HTR-8/SVneo (cell line): ENCODE measurements at regions not wholly inside any gene's neighbourhood (a gene's known extent, or its start where the extent isn't known, plus 50 kb on each side); places are given as distances from the start of the nearest gene placed in this dataset.
"Not testable (repeated sequence)": the region's sequence is repeated elsewhere in the genome, so short reads cannot be mapped to it uniquely, and the experiment has no call there.

Experiments
- DNase-seq: peaks from one replicate; pipeline ENCODE4 v3.0.0; 2011; ENCODE audit warnings: low spot score, mixed read lengths; ENCODE audit not compliant: insufficient read length
- FAIRE-seq: peaks from 2 replicates; lab custom pipeline; 2011; peaks lifted over from hg19 to GRCh38; lab: Jason Lieb, UNC

- FAIRE-seq (no peak), DNase-seq (no peak)
These were observed 98.6 kb upstream of the PIK3R1 start for GRCh38 chr5:68116868-68117411.

- FAIRE-seq, result no peak
- DNase-seq, result no peak
These were observed 99.1 kb upstream of the PIK3R1 start for GRCh38 chr5:68116408-68116807.

- FAIRE-seq (no peak), DNase-seq (no peak)
These were observed 100.0 kb upstream of the PIK3R1 start for GRCh38 chr5:68115584-68115983.

- peak; percentile 4 for DNase-seq
- FAIRE-seq, result no peak
These were observed 101.0 kb upstream of the PIK3R1 start for GRCh38 chr5:68114378-68115040.

- no peak for FAIRE-seq
These were observed 102.9 kb upstream of the PIK3R1 start for GRCh38 chr5:68112658-68113057.

GRCh38 chr5:68110894-68111293 lies 104.7 kb upstream of the PIK3R1 start:
- DNase-seq, result no peak
- FAIRE-seq, result no peak

More at GRCh38 chr5:68112658-68113057, 102.9 kb upstream of the PIK3R1 start:
- DNase-seq, result no peak

- FAIRE-seq, result no peak
These were observed 105.3 kb upstream of the PIK3R1 start for GRCh38 chr5:68110264-68110663.

GRCh38 chr5:68104217-68104616 lies 111.3 kb upstream of the PIK3R1 start:
- not testable (repeated sequence) for FAIRE-seq, DNase-seq

More at GRCh38 chr5:68110264-68110663, 105.3 kb upstream of the PIK3R1 start:
- DNase-seq, result no peak

GRCh38 chr5:68103297-68103696 lies 112.3 kb upstream of the PIK3R1 start:
- not testable (repeated sequence) for FAIRE-seq, DNase-seq

- FAIRE-seq, result no peak
- no peak for DNase-seq
These were observed 116.2 kb upstream of the PIK3R1 start for GRCh38 chr5:68099327-68099726.

GRCh38 chr5:68093455-68094159 lies 121.9 kb upstream of the PIK3R1 start:
- no peak for DNase-seq

GRCh38 chr5:68088302-68088701 lies 127.3 kb upstream of the PIK3R1 start:
- no peak for DNase-seq
- no peak for FAIRE-seq

More at GRCh38 chr5:68093455-68094159, 121.9 kb upstream of the PIK3R1 start:
- no peak for FAIRE-seq

- DNase-seq, result no peak
These were observed 127.7 kb upstream of the PIK3R1 start for GRCh38 chr5:68087866-68088265.

GRCh38 chr5:68086857-68087256 lies 128.7 kb upstream of the PIK3R1 start:
- DNase-seq, result no peak
- FAIRE-seq, result no peak

More at GRCh38 chr5:68087866-68088265, 127.7 kb upstream of the PIK3R1 start:
- no peak for FAIRE-seq

- no peak for DNase-seq
- FAIRE-seq, result no peak
These were observed 129.1 kb upstream of the PIK3R1 start for GRCh38 chr5:68086439-68086838.

- FAIRE-seq, result no peak
These were observed 131.2 kb upstream of the PIK3R1 start for GRCh38 chr5:68084396-68084795.

GRCh38 chr5:68080282-68081050 lies 135.1 kb upstream of the PIK3R1 start:
- no peak for FAIRE-seq
- no peak for DNase-seq

More at GRCh38 chr5:68084396-68084795, 131.2 kb upstream of the PIK3R1 start:
- DNase-seq, result no peak

- FAIRE-seq, result no peak
- no peak for DNase-seq
These were observed 138.1 kb upstream of the PIK3R1 start for GRCh38 chr5:68077349-68077894.

GRCh38 chr5:68074633-68075032 lies 140.9 kb upstream of the PIK3R1 start:
- FAIRE-seq, result no peak
- DNase-seq, result no peak

- FAIRE-seq, result no peak
- DNase-seq, result no peak
These were observed 141.4 kb upstream of the PIK3R1 start for GRCh38 chr5:68074048-68074632.
